OCI-LY3 (cell line): ENCODE measurements at regions not wholly inside any gene's neighbourhood (a gene's known extent, or its start where the extent isn't known, plus 50 kb on each side); places are given as distances from the start of the nearest gene placed in this dataset.

ENCODE experiments used
- H2AFZ ChIP-seq: fragments of 200-600, 300-600 bp; shearing (Covaris generic); 2 replicates; pipeline ENCODE4 v1.6.0; 2014; ENCODE audit warnings: antibody characterized with exemption, low read depth, low read length
- H3K27ac ChIP-seq: fragments of 200-600, 300-600 bp; sonication (generic); 2 replicates; pipeline ENCODE4 v1.5.1; 2014; ENCODE audit warnings: mild to moderate bottlenecking, low read length, moderate library complexity, mixed read lengths
- H3K27me3 ChIP-seq: fragments of 200-600, 300-600 bp; sonication (generic); 2 replicates; pipeline ENCODE4 v1.6.1; 2014; ENCODE audit warnings: low read depth, low read length, mixed read lengths
- H3K36me3 ChIP-seq: fragments of 200-600, 300-600 bp; sonication (generic); replicated peaks from 2 replicates; pipeline ENCODE3; 2014; ENCODE audit warnings: low read depth, low read length, mixed read lengths
- H3K4me1 ChIP-seq: fragments of 300-600, 200-600 bp; sonication (generic); 2 replicates; pipeline ENCODE4 v1.6.1; 2014; ENCODE audit warnings: low read length, mixed read lengths
- H3K4me2 ChIP-seq: fragments of 200-600, 300-600 bp; sonication (generic); 2 replicates; pipeline ENCODE4 v1.6.1; 2014; ENCODE audit warnings: low read length, mixed read lengths
- H3K4me3 ChIP-seq: fragments of 300-600, 200-600 bp; sonication (generic); 2 replicates; pipeline ENCODE4 v1.5.1; 2014; ENCODE audit warnings: antibody characterized with exemption, mild to moderate bottlenecking, low read length, moderate library complexity
- H3K79me2 ChIP-seq: fragments of 300-600, 200-600 bp; shearing (Covaris generic); 2 replicates; pipeline ENCODE4 v1.6.1; 2014; ENCODE audit warnings: mild to moderate bottlenecking, low read length, mixed read lengths
- H3K9ac ChIP-seq: fragments of 300-600, 200-600 bp; shearing (Covaris generic); 2 replicates; pipeline ENCODE4 v1.6.0; 2014; ENCODE audit warnings: mild to moderate bottlenecking, low read length, moderate library complexity
- H3K9me3 ChIP-seq: fragments of 200-600, 300-600 bp; shearing (Covaris generic); 2 replicates; pipeline ENCODE4 v1.6.1; 2014; ENCODE audit warnings: low read length, mixed read lengths; ENCODE audit not compliant: insufficient read depth
- H4K20me1 ChIP-seq: fragments of 200-600, 300-600 bp; sonication (generic); 2 replicates; pipeline ENCODE4 v1.6.1; 2016; ENCODE audit warnings: low read length, mixed read lengths; ENCODE audit not compliant: insufficient read depth
- CTCF ChIP-seq: fragments of 200-600, 300-600 bp; sonication (generic); IDR thresholded peaks from 2 replicates; pipeline ENCODE4 v1.5.1; 2014; ENCODE audit warnings: antibody characterized with exemption, low read length, low read depth
- EZH2phosphoT487 ChIP-seq: fragments of 200-600 bp; shearing (Covaris generic); IDR thresholded peaks from 2 replicates; pipeline ENCODE4 v1.6.1; 2018; ENCODE audit warnings: antibody characterized with exemption, mixed run types, low read depth

DNA sequence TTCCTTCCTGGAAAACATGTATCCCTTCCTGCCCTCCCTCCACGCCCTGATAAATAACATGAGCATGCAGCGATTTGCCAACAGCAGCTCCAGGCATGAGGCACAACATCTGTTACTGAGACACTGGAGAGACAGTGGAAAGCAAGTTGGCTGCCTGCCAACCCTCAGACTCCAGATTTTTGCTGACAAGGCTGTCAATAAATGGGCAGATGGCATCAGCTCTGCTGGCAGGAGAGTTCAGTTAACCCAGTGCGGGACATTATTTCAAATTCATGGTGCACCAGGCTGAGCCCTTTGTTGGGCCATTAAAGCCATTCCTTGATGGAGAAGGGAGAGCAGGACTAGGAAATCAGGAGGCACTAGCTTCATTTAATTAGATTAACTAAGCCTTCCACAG lies 293.3 kb downstream of the MEX3B start:
- TF ChIP-seq EZH2phosphoT487 (no peak), CTCF (no peak)

DNA sequence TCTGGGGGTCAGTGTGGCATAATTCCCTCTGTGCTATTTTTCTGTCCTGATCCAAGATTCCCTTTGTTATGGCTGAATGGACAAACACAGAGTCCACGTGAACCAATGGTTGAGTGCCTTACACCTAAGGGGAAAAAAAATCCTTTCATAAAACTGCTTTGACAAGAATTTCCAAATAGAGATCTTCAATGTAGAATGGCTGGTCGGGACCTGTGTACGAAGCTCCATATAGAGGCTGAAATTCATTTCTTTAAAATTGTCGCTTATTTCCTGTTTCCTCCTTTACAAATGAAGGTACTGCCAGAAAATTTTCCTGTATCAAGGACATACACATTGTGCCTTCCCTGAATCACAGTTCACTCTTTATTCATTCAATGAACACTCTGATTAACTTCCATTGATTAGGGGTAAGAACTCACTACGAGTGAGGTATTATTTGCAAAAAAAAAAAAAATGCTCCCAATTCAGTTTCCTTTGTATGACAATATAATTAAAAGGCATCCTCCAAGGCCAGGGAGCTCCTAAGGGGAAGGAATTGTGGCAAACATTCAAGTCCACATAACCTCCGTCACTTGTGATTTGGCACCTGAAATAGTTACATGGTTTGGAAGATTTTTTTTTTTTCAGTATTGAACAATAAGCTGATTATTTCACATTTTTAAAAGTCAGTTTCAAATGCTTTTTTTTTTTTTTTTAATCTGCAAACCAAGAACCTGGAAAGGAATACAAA lies 293.8 kb downstream of the MEX3B start:
- Histone ChIP-seq H3K4me2 (no peak overlapping the region), H3K27me3 (peaks cover 35% of the 10 kb centered on the region), H3K27ac (no peak overlapping the region), H2AFZ (no peak overlapping the region), H4K20me1 (no peaks in the 10 kb centered on the region), H3K4me1 (no peaks in the 10 kb centered on the region), H3K9me3 (no peaks in the 10 kb centered on the region), H3K79me2 (no peaks in the 10 kb centered on the region), H3K4me3 (no peak overlapping the region), H3K9ac (no peak overlapping the region), H3K36me3 (no peaks in the 10 kb centered on the region)
- TF ChIP-seq CTCF (no peak), EZH2phosphoT487 (no peak)

More for the DNA sequence above, 293.3 kb downstream of the MEX3B start:
- Histone ChIP-seq H3K9ac (no peak overlapping the region), H2AFZ (no peak overlapping the region), H3K4me2 (no peak overlapping the region), H3K4me1 (no peaks in the 10 kb centered on the region), H3K9me3 (no peaks in the 10 kb centered on the region), H4K20me1 (no peaks in the 10 kb centered on the region), H3K36me3 (no peaks in the 10 kb centered on the region), H3K27ac (no peak overlapping the region), H3K79me2 (no peaks in the 10 kb centered on the region), H3K4me3 (no peak overlapping the region), H3K27me3 (peaks cover 37% of the 10 kb centered on the region)

DNA sequence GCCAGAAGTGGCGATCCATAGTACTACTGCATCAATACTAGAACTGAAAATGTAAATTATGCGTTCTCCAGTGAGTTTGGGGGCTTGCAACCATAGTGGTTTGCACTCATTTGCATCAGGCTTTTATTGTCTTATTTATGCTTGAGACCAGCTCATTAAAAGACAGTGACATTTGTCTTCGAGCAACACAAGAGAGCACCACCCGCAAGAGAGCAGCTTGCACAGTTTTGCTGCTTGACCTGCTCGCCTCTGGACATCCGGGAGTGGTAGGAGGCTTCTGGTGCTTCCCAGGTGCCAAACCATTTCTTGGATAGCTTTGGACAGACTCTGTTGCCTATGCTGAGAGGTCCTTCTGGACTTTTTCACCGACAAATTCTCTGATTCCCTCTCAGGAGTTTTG lies 294.6 kb downstream of the MEX3B start:
- no peaks in the 10 kb centered on the region for H3K36me3 ChIP-seq
- no peaks in the 10 kb centered on the region for H3K79me2 ChIP-seq
- no peaks in the 10 kb centered on the region for H3K4me1 ChIP-seq
- H3K27me3 ChIP-seq, result peaks cover 35% of the 10 kb centered on the region
- H2AFZ ChIP-seq, result no peak overlapping the region
- TF ChIP-seq CTCF, result no peak
- TF ChIP-seq EZH2phosphoT487, result no peak
- no peak overlapping the region for H3K4me3 ChIP-seq
- H4K20me1 ChIP-seq, result no peaks in the 10 kb centered on the region
- H3K4me2 ChIP-seq, result no peak overlapping the region
- H3K9ac ChIP-seq, result no peak overlapping the region
- H3K9me3 ChIP-seq, result no peaks in the 10 kb centered on the region
- H3K27ac ChIP-seq, result no peak overlapping the region

- Histone ChIP-seq H3K36me3 (no peaks in the 10 kb centered on the region), H3K9me3 (no peaks in the 10 kb centered on the region), H3K4me1 (no peaks in the 10 kb centered on the region), H3K9ac (no peak overlapping the region), H3K27me3 (peaks cover 29% of the 10 kb centered on the region), H4K20me1 (no peaks in the 10 kb centered on the region), H2AFZ (no peak overlapping the region), H3K4me2 (no peak overlapping the region), H3K4me3 (no peak overlapping the region), H3K79me2 (no peaks in the 10 kb centered on the region), H3K27ac (no peak overlapping the region)
- no peak for TF ChIP-seq EZH2phosphoT487
- TF ChIP-seq CTCF, result no peak
Observed at GRCh38 chr15:81749716-81750375, 296.0 kb downstream of the MEX3B start.
